Cardiac fibroblast (primary cell): ENCODE measurements at regions not wholly inside any gene's neighbourhood (a gene's known extent, or its start where the extent isn't known, plus 50 kb on each side); places are given as distances from the start of the nearest gene placed in this dataset.
A peak's percentile ranks its signal among the peaks of the same experiment; 100 is the strongest.

Experiments used
- DNase-seq, 2 donors: peaks; one replicate each; pipeline versions ENCODE4 v3.0.0 to v3.0.0-alpha.2; 2010; ENCODE audit warnings: low read depth in 2 of 2
- H3K4me3 ChIP-seq, 2 donors: replicated peaks in 1 of 2; 1 replicate in 1 of 2; 2 replicates in 1 of 2; pipeline ENCODE4 v1.5.1; 2011; ENCODE audit warnings: low read depth in 2 of 2, low read length in 2 of 2, mild to moderate bottlenecking in 2 of 2, moderate library complexity in 1 of 2
- CTCF ChIP-seq: IDR thresholded peaks from one replicate; pipeline ENCODE4 v1.5.1; 2011; ENCODE audit warnings: low read depth, mild to moderate bottlenecking, low read length, inconsistent platforms

GRCh38 chr3:159795681-159796175 is 192.9 kb upstream of the IL12A start:
- DNase-seq = no peak
- no peak overlapping the region for H3K4me3 ChIP-seq
- no peak for TF ChIP-seq CTCF

GRCh38 chr3:159796226-159796625 is 192.4 kb upstream of the IL12A start:
- DNase-seq = no peak
- no peak for TF ChIP-seq CTCF
- no peak overlapping the region for H3K4me3 ChIP-seq

- DNase-seq = peak; percentile 75 to 91
- TF ChIP-seq CTCF = no peak
- no peak overlapping the region for H3K4me3 ChIP-seq
These were observed 191.9 kb upstream of the IL12A start for GRCh38 chr3:159796744-159797143.

- DNase-seq = no peak
- TF ChIP-seq CTCF = no peak
- H3K4me3 ChIP-seq = no peak overlapping the region
These were observed 190.9 kb upstream of the IL12A start for GRCh38 chr3:159797771-159798170.

- TF ChIP-seq CTCF = no peak
- H3K4me3 ChIP-seq = no peak overlapping the region
- DNase-seq = peak; percentile 69 to 75
These were observed 189.7 kb upstream of the IL12A start for GRCh38 chr3:159798951-159799350.

GRCh38 chr3:159800434-159801155 is 188.0 kb upstream of the IL12A start:
- peak in 1 of 2 donors; percentile 39 for DNase-seq
- H3K4me3 ChIP-seq = no peak overlapping the region
- TF ChIP-seq CTCF = no peak

GRCh38 chr3:159802864-159803263 is 185.8 kb upstream of the IL12A start:
- TF ChIP-seq CTCF = no peak
- H3K4me3 ChIP-seq = no peak overlapping the region
- DNase-seq = no peak
